SHP77 treated with DMSO at 0.1 percent for 48 hours (cell line): ENCODE measurements at regions not wholly inside any gene's neighbourhood (a gene's known extent, or its start where the extent isn't known, plus 50 kb on each side); places are given as distances from the start of the nearest gene placed in this dataset.
"Not testable (repeated sequence)": the region's sequence is repeated elsewhere in the genome, so short reads cannot be mapped to it uniquely, and the experiment has no call there.

Experiments
- DNase-seq: peaks from one replicate; lab custom pipeline; 2025; lab: John Stamatoyannopoulos, UW

DNA sequence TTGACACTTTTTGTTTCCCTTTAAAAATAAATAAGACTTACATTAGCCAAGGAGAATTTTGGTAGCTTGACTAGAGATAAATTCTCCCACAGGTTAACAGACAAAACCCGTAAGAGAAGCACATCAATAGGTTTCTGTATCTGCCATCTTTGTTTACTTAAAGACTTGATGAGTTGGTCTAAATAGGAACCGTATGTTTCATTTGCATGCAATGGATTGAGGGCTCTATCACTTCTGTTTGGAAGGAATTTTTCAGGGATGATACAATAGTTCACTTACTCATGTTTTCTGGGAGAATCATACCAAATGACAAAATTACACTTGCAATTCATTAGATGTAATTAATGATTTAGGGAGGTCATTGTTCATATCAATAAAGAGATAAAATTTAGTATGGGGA is 631.5 kb upstream of the NR2F2 start:
- DNase-seq, result no peak

DNA sequence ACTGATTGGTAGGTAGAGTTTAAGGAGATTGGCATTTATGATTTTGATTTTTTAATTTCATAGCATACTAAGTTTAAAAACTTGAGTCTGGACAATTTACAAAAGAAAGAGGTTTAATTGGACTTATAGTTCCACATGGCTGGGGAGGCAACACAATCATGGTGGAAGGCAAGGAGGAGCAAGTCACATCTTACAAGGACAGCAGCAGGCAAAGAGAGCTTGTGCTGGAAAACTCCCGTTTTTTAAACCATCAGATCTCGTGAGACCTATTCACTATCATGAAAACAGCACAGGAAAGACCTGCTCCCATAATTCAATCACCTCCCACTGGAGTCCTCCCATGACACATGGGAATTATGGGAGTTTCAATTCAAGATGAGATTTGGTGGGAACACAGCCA is 630.9 kb upstream of the NR2F2 start:
- no peak for DNase-seq

DNA sequence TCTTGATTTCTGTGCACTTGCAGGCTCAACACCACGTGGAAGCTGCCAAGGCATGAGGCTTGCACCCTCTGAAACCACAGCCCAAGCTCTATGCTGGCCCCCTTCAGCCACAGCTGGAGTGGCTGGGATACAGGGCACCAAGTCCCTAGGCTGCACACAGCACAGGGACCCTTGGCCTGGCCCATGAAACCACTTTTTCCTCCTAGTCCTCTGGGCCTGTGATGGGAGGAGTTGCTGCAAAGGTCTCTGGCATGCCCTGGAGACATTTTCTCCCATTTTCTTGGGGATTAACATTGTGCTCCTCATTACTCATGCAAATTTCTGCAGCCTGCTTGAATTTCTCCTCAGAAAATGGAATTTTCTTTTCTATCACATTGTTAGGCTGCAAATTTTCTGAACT is 629.8 kb upstream of the NR2F2 start:
- DNase-seq, result not testable (repeated sequence)

DNA sequence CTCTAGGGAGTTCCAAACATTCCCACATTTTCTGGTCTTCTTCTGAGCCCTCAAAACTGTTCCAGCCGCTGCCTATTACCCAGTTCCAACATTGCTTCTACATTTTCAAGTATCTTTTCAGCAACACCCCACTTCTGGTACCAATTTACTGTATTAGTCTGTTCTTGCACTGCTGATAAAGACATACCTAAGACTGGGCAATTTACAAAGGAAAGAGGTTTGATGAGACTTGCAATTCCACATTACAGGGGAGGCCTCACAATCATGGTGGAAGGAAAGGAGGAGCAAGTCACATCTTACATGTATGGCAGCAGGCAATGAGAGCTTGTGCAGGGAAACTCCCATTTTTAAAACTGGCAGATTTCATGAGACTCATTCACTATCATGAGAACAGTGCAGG is 629.1 kb upstream of the NR2F2 start:
- DNase-seq, result no peak

DNA sequence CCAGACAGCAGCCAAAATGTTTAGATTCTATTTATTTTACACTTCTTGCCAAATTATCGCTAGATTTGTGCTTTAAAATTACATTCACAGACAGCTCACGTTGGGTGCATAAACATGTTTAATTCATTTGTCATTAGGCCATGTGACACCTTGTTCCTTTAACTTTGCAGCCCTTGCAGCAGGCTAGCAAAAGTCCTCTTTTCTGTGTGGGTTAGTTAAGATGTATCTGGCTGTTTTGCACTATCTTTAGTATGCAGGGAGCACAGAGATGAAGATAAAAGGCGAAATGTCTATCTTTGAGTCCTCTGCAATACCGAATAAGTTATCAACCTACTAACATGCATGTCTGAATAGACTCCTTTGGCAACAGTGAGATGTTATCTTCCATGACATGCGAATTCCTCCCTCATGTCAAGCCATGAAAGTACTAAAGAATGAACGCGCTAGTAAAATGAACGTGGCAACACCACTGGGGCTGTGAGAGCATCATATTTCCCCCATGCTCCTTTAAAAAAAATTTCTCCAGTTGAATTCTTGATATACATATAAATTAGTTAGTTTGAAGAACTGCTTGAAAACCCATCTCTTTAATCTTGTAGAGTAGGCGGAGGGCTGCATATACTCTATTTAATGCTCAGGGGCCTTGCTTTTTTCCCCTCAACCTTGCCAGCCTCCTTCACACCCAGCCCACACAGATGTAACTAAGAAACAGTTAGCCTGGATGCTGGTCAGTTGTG is 620.4 kb upstream of the NR2F2 start:
- DNase-seq, result no peak

DNA sequence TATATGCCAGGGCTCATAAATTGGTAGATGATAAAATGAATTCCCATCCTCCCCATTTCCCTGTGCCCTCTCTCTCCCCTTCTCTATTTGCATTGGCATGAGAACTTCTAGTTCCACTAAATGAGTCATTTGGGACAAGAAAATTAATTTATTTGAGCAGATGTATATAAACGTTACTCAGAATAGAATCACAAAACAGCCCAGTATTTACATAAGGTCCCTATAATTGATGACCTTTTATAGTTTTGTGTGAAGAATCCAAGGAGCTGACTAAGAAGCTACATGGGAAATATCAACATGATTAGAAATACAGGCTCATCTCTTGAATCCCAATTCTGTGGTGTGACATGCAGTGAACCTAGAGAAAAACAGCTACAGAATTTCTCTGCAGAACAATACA is 617.7 kb upstream of the NR2F2 start:
- DNase-seq, result no peak

DNA sequence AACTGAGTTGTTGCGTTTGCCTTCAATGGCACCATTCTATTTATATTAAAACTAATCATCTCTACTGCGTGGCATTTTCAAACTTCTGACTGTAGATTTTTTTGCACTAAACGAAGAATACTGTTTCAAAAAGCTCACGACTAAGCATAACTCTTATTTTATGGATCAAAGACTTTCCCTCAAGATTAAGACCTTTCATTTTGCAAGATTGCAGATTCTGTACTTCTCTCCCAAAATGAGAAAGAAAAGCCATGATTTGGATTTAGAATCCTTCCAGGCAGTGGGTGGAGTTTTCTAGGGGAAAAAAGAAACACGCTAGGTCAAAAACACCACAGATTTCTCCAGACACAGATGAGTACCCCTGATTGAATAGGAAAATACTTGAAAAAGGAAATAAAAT is 617.2 kb upstream of the NR2F2 start:
- DNase-seq, result no peak

DNA sequence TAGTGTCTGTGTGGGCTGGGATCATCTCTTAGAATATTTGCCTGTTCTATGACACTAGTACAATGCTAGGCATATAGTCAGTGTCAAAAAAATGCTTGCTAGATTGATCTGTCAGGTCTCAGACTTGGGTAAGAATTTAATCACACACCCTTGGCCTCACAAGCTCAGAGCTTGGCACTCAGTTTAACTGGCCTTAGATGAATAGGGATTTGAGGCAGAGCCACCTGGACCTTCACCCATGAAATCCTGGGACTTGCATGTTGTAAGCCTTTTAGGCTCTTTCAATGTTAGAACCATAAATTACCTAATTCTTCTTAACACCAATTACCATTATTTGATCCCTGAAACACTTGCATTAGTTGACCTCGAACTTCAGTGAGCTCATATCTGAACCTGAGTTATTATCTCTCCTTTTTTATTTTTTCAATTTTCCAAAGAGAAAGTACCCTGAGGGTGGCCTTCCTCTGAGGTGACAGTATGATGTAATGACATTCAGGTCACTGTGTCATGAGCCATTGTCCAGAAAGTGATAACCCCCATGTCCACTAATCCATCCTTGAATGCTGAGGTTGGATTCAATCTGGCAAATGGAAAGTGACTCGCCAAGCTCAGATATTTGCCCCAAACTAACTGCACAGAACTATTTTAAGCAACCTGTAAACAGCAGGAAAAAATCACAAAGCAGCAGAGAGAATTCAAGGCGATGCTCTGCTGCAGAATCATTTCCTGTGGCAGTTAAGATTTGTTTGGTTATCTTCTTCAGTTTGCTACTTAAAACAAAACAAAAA is 615.2 kb upstream of the NR2F2 start:
- DNase-seq, result no peak

DNA sequence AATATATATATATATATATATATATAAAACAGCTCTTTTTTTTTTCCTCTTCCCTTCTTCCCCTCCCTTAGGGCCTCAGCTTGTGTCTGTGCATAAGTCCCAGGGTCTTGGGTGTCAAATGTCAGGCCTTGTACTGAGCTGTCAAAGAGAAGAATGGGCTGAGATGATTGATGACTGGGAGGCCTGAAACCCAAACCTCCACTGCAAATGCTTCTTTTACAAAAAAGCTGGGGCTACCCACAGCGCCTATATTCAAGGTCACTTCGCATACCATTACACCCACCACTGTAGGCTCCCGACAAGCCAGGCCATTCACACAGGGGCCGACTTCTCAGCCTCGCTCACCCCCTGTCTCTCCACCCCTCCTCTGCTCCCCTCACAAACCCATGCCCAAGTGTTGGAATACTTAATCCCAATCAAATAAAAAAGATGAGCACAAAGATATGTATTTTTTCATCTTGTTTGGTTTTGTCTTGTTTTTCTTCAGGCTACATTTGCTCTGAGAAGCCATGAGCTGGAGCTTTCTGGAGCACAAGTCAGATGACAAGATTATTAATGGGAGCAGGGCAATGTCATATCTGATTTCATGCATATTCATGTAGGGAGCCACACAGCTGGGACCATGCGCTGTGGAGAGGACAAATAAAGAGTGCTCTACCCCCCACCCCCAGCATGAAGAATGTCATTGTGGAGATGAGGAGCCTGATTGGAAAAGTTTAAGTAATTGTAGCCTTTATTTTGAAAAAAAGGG is 614.4 kb upstream of the NR2F2 start:
- DNase-seq, result no peak

DNA sequence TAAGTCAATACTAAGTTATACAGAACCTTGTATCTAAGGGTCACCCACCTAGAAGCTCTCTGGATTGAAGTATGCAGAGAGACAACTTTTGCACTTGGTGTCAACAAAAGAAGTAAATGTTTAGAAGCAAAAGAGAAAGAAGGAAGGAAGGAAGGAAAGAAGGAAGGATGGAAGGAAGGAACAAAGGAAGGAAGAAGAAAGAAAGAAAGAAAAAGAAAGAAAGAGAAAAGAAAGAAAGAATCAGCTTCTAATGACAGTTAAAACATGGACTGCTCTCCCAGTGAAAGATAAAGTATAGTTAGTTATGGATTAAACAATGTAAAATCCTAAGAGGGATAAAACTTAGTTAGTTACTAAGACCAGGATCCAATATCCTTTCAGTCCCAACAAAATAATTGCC is 613.8 kb upstream of the NR2F2 start:
- DNase-seq, result no peak

DNA sequence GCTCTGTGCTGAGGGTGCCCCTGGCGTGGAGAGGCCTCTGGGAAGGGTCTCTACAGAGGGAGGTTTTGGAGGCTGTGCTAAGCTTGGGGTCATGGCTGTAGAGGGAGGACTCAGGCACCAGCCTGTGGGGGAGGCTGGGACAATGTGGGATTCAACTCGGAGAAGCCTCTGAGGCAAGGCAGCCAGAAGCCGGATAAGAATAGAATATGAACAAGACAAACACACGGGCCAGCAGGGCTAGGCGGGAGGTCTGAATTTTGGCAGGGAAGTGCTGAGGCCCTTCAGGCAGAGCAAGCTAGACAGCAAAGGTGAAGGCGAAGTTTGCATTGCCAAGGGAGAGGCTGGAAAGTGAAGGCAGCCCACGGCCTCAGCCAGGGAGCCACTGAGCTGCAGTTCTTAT is 612.1 kb upstream of the NR2F2 start:
- no peak for DNase-seq

DNA sequence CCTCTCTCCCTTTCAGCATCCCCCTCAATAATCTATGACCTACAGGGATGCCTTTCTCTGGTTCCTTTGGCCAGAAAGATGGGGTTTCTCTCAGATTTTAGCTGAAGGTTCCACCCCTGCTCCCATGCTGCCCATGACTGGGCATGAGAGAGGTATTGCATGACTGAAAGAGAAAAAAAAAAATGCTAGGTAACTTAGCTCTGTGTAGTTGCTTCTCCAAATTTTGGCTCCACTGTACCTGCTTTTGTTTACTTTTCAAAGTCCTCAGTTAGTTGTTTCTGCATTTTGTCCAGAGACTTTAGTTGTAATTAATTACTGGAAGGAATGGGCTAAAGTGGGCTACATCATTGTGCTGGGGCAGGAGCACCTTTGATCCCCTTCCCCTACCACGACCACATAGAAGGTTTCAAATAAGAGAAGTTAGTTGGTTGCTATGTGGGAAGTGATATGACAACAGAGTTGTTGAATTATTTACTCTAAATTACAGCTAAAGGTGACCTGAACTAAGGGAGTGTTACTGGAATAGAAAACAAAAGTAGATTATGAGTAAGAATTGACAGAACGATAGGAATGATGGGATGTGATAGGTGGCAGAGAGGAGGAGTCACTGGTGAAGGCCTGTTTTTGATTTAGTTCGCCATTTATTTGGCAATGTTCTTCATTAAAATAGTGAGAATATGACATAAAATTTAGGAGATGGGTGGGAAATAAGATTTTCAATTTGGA is 605.4 kb upstream of the NR2F2 start:
- DNase-seq, result no peak

DNA sequence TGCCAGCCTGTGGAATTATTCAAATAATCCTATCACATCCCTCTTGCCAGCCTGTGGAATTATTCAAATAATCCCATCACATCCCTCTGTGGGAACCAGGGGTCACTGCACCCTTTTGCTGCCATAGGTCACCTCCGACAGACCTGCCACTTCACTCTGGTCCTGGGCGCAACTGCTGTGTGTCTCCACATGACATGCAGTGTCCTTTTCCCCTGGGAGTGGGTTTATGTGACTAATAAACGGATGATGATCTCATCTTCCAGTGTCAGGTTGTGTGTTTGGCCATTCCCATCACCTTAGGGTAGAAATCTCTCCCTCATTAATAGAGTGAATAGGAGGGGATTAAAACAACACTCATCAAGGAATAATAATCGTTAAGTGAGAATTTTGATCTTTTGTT is 603.6 kb upstream of the NR2F2 start:
- no peak for DNase-seq

DNA sequence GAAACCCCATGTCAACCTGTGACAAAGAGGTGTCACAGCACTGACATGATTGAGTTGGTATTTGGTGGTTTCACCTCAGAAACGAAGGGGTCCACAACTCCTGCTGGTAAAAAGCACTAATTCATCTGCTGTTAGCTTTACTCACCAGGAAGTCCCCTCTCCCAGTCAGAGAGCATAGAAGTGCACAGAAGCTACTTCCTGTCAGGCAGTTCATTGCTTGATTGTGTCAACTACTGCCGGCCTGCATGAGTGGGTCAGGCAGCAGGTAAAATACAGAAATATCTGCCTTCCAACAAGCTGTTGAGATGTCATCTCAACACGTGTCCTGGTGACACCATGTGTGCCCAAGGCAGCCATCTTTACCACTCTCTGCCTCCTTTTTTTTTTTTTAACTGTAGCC is 596.6 kb upstream of the NR2F2 start:
- DNase-seq, result no peak

DNA sequence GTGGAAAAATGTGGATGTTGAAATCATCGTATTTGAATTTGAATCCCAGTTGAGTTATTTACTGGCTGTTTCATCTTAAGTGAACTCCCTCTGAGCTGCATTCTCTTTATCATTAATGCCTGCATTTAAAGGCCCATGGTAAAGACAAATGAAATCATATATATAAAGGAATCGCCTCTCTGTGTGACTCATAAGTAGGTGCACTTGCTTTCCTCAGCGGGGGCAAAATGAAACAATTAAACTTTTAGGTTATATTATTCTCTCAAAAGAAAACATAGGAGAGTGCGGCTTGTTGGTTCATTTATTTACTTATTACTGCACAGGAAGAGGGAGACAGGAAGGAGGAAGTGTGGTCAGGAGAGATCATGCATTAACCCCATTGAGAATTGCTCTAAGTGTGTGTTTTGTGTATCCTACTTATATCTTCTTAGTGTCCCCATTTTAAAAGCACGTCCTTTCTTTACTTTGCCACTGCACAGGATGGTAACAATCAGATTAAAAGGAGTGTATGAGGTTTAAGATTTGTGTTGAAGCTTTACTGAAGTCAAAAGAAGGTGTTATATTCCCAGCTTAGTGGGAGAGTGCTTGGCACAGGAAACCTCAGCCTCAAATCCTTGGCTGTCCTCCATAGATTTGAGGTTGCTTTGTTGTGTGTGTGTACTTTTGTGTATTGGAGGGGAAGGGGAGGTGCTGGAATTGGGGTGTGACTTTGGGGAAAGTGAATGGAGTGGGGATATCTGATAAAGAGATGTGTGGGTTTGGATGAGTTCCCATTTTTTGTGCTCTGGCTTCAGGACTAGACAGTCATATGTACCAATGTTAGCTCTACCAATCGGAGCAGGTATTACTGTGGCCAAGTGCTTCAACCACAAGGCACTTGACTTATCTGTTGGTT is 595.8 kb upstream of the NR2F2 start:
- DNase-seq, result no peak

DNA sequence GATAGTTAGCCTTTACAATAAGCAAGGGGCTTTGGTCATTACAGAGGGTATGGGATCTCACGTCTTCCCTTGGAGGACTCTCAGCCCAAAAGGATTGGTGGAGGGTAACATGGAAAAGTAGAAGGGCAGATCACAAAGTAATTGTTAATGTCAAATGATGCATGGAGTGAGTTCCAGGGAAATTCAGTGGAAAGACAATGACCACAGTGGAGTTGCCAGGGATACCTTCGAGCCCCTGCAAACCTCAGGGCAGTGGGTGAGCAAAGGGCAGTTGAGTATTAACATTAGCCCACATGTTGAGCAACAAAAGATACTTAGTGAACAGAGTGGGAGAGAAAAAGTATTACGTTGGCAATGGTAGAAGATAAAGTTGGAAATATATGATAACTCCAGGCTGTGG is 593.4 kb upstream of the NR2F2 start:
- no peak for DNase-seq

DNA sequence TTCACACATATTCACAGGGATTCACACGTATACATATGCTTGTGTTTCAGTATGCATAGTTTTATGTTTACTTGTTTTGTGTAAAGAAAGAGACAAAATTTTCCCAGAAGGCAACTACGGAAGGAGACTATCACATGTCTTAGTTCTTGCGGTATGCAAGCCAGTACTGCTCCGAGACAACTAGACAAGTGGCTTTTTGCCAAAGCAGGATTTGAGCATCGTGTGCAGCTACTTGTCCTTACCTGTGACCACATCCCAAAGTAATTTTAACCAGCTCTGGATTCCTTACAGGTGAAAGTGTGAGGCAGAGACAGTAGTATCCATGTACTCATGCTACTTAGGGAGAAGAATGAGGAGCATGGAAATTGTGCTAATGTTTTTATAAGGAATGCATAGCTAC is 591.4 kb upstream of the NR2F2 start:
- DNase-seq, result no peak

DNA sequence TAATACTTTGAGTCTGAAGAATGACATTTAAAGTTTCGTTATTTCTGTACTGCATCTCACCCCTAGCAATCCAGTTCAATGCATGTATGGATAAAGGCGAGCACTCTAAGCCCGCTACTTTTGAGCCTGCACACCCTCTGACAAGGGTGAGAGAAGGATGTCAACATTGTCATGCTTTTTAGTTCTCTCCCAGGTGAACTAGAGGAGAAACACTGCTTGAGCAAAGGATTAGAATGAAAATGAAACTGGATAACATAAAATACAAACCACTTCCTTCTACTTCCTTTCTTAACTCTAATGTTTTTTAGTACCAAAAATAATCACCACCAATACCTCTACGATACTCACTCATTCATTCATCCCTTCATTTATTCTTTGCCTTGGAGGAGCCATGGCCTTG is 588.7 kb upstream of the NR2F2 start:
- no peak for DNase-seq

DNA sequence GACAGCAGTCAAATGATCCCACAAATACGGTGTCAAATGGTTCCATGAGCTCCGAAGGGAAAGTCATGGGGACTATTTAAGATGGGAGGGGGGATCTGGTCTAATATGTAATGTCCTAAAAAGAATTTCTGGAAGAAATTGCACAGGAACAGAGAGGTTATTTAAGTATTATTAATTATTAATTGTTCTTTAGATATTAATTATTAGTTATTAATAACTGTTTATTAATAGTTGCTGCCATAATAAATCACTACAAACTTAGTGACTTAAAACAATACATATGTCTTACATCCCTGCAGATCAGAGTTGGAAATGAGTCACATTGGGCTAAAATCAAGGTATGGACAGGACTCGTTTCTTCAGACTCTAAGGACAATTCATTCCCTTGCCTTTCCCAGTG is 588.2 kb upstream of the NR2F2 start:
- DNase-seq, result no peak

DNA sequence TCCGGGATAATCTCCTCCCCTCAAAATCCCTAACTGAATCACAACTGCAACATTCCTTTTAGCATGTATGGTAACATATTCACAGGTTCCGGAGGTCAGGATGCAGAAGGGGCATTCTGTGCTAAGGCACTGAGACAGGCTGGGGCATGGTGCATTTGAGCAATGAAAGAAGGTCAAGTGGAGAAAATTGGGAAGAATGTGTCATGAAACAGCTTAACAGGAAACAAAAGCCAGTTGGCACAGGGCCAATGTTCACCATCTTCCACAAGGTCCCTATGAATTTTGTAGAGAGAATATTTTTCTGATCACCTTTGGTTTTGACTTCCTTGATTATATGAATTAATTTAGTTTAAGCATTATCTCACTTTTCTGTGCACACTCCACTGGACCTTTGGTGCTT is 587.7 kb upstream of the NR2F2 start:
- no peak for DNase-seq

DNA sequence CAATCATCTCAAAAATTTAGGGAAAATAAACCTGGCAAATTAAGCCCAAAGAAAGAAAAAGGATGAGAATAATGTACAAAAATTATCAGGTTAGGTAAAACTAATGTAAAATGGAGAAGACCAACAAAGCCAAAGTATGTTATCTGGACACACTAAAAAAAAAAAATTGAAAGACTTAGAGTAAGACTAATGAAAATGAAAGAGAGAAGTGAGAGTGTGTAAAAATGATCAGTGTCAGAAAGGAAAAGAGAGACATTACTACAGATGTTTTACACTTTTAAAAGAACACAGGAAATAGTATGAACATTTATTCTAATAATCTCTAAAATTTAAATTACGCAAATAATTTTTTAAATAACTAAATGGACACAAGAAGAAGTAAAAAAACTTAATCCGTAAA is 573.3 kb upstream of the NR2F2 start:
- DNase-seq, result no peak
